SK-N-SH (cell line): ENCODE measurements at regions not wholly inside any gene's neighbourhood (a gene's known extent, or its start where the extent isn't known, plus 50 kb on each side); places are given as distances from the start of the nearest gene placed in this dataset.

Experiments
- CHD2 ChIP-seq: fragments of 150-350 bp; IDR thresholded peaks from 2 replicates; pipeline ENCODE4 v1.6.1; 2018; ENCODE audit warnings: low read length; ENCODE audit not compliant: partially characterized antibody
- MXI1 ChIP-seq: IDR thresholded peaks from 2 replicates; pipeline ENCODE4 v1.6.1; 2012; ENCODE audit warnings: mild to moderate bottlenecking, low read depth, low read length, improper control_type of control experiment
- POLR2AphosphoS5 ChIP-seq: IDR thresholded peaks from 2 replicates; pipeline ENCODE4 v1.6.1; 2012; ENCODE audit warnings: low read depth, low read length
- TEAD4 ChIP-seq: IDR thresholded peaks from 2 replicates; pipeline ENCODE4 v1.4.0; 2012; ENCODE audit warnings: mild to moderate bottlenecking, borderline replicate concordance; ENCODE audit not compliant: insufficient read depth
- TF ChIP-seq, protein P1 (sequence below): IDR thresholded peaks from 2 replicates; pipeline ENCODE4 v1.6.1; 2012; ENCODE audit warnings: mild to moderate bottlenecking, low read depth, low read length, moderate library complexity
- TF ChIP-seq, protein P2 (sequence below): fragments of 200-600 bp; sonication (generic); IDR thresholded peaks from 2 replicates; pipeline ENCODE4 v1.6.1; 2017; ENCODE audit warnings: antibody characterized with exemption, mild to moderate bottlenecking, moderate library complexity

DNA sequence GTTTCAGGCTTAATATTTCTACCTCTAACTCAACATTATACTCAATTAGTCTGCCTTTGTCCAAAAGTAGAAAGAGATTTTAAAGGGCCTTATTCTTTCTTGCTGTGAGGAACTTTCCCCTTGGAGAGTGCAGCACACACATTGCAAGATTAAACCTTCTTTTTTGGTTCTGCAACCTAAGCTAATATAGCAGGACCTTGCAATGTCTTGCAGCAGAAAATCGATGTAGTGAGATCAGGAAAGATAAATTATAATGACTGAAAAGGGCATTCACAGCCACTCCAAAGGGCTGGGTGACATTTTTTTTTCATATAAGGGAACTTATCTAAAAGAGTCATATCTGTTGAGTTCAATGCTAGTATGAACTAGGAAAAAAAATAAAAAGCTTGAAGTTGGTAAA is 422.7 kb upstream of the ADAMTS16 start:
- TF ChIP-seq, protein P1, sequence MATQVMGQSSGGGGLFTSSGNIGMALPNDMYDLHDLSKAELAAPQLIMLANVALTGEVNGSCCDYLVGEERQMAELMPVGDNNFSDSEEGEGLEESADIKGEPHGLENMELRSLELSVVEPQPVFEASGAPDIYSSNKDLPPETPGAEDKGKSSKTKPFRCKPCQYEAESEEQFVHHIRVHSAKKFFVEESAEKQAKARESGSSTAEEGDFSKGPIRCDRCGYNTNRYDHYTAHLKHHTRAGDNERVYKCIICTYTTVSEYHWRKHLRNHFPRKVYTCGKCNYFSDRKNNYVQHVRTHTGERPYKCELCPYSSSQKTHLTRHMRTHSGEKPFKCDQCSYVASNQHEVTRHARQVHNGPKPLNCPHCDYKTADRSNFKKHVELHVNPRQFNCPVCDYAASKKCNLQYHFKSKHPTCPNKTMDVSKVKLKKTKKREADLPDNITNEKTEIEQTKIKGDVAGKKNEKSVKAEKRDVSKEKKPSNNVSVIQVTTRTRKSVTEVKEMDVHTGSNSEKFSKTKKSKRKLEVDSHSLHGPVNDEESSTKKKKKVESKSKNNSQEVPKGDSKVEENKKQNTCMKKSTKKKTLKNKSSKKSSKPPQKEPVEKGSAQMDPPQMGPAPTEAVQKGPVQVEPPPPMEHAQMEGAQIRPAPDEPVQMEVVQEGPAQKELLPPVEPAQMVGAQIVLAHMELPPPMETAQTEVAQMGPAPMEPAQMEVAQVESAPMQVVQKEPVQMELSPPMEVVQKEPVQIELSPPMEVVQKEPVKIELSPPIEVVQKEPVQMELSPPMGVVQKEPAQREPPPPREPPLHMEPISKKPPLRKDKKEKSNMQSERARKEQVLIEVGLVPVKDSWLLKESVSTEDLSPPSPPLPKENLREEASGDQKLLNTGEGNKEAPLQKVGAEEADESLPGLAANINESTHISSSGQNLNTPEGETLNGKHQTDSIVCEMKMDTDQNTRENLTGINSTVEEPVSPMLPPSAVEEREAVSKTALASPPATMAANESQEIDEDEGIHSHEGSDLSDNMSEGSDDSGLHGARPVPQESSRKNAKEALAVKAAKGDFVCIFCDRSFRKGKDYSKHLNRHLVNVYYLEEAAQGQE, result no peak
- TF ChIP-seq MXI1, result no peak
- no peak for TF ChIP-seq CHD2
- TF ChIP-seq, protein P2, sequence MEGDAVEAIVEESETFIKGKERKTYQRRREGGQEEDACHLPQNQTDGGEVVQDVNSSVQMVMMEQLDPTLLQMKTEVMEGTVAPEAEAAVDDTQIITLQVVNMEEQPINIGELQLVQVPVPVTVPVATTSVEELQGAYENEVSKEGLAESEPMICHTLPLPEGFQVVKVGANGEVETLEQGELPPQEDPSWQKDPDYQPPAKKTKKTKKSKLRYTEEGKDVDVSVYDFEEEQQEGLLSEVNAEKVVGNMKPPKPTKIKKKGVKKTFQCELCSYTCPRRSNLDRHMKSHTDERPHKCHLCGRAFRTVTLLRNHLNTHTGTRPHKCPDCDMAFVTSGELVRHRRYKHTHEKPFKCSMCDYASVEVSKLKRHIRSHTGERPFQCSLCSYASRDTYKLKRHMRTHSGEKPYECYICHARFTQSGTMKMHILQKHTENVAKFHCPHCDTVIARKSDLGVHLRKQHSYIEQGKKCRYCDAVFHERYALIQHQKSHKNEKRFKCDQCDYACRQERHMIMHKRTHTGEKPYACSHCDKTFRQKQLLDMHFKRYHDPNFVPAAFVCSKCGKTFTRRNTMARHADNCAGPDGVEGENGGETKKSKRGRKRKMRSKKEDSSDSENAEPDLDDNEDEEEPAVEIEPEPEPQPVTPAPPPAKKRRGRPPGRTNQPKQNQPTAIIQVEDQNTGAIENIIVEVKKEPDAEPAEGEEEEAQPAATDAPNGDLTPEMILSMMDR, result no peak
- no peak for TF ChIP-seq TEAD4
- TF ChIP-seq POLR2AphosphoS5, result no peak
